ENCODE measurements at regions not wholly inside any gene's neighbourhood (a gene's known extent, or its start where the extent isn't known, plus 50 kb on each side); places are given as distances from the start of the nearest gene placed in this dataset.

DNA sequence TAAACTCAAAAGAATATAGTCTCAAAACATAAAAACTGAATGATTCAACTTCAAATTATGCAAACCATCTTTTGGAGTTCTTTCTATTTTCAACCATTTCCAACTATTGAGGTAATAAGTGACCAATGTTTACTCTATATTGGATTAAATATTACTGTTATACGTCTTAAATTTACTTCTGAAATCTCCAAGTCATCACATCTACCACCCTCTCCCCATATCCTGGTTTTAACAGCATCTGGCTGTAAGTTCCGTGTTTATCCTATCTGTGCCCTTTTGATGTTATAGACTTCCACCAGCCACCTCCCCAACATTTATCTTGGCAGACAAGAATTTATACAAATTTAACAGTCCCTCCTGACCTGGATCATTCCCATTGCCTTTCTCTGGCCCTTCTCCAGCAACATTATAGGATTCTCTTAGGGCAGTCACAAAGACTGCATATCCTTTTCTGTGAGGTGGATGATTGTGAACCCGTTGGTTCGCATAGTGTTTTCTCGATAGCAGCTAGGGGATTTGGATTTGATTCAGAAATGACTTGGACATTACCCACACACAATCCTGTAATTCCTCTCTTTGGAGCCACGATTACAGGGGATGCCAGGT, 313.4 kb upstream of the FMN2 start:
- no peak for TF ChIP-seq POLR2AphosphoS5 (IDR thresholded peaks at IDR 0.05)
- no peak for TF ChIP-seq POLR2A (IDR thresholded peaks at IDR 0.05)
- TF ChIP-seq, protein P1, sequence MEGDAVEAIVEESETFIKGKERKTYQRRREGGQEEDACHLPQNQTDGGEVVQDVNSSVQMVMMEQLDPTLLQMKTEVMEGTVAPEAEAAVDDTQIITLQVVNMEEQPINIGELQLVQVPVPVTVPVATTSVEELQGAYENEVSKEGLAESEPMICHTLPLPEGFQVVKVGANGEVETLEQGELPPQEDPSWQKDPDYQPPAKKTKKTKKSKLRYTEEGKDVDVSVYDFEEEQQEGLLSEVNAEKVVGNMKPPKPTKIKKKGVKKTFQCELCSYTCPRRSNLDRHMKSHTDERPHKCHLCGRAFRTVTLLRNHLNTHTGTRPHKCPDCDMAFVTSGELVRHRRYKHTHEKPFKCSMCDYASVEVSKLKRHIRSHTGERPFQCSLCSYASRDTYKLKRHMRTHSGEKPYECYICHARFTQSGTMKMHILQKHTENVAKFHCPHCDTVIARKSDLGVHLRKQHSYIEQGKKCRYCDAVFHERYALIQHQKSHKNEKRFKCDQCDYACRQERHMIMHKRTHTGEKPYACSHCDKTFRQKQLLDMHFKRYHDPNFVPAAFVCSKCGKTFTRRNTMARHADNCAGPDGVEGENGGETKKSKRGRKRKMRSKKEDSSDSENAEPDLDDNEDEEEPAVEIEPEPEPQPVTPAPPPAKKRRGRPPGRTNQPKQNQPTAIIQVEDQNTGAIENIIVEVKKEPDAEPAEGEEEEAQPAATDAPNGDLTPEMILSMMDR (IDR thresholded peaks at IDR 0.05) = no peak
- TF ChIP-seq EP300 (IDR thresholded peaks at IDR 0.05) = no peak
